Hepatocyte (in vitro differentiated cells): ENCODE measurements at regions not wholly inside any gene's neighbourhood (a gene's known extent, or its start where the extent isn't known, plus 50 kb on each side); places are given as distances from the start of the nearest gene placed in this dataset.

ENCODE experiments used
- DNase-seq: peaks from one replicate; pipeline ENCODE4 v3.0.0-alpha.2; 2016; ENCODE audit warnings: low spot score
- H2AFZ ChIP-seq: fragments of 200-600 bp; sonication (generic); 2 replicates; pipeline ENCODE4 v1.6.0; 2016; ENCODE audit warnings: antibody characterized with exemption, mild to moderate bottlenecking
- H3K27ac ChIP-seq: fragments of 200-600 bp; sonication (generic); 2 replicates; pipeline ENCODE4 v1.5.1; 2016; ENCODE audit warnings: mild to moderate bottlenecking
- H3K27me3 ChIP-seq: fragments of 200-600 bp; sonication (generic); 2 replicates; pipeline ENCODE4 v1.6.1; 2016
- H3K36me3 ChIP-seq: fragments of 200-600 bp; sonication (generic); replicated peaks from 2 replicates; pipeline ENCODE4 v1.5.1; 2016; ENCODE audit warnings: low read depth; ENCODE audit not compliant: insufficient read depth
- H3K4me1 ChIP-seq: fragments of 200-600 bp; sonication (generic); 2 replicates; pipeline ENCODE4 v1.5.1; 2016; ENCODE audit warnings: mild to moderate bottlenecking, moderate library complexity; ENCODE audit not compliant: insufficient read depth
- H3K4me2 ChIP-seq: fragments of 200-600 bp; sonication (generic); 2 replicates; pipeline ENCODE4 v1.6.0; 2016
- H3K4me3 ChIP-seq: fragments of 200-600 bp; sonication (generic); 2 replicates; pipeline ENCODE4 v1.5.1; 2016; ENCODE audit warnings: mild to moderate bottlenecking
- H3K79me2 ChIP-seq: fragments of 200-600 bp; sonication (generic); 2 replicates; pipeline ENCODE4 v1.6.0; 2017; ENCODE audit warnings: mild to moderate bottlenecking
- H3K9me2 ChIP-seq: fragments of 200-600 bp; sonication (generic); replicated peaks from 2 replicates; pipeline ENCODE4 v1.6.0; 2017; ENCODE audit warnings: mild to moderate bottlenecking; ENCODE audit not compliant: insufficient read depth
- H3K9me3 ChIP-seq: fragments of 200-600 bp; sonication (generic); 2 replicates; pipeline ENCODE4 v1.5.1; 2016; ENCODE audit warnings: low read depth, mild to moderate bottlenecking
- H4K20me1 ChIP-seq: fragments of 200-600 bp; sonication (generic); 2 replicates; pipeline ENCODE4 v1.6.0; 2016; ENCODE audit warnings: mild to moderate bottlenecking; ENCODE audit not compliant: insufficient read depth, poor library complexity, severe bottlenecking
- EZH2 ChIP-seq: fragments of 200-600 bp; sonication (generic); IDR thresholded peaks from 2 replicates; pipeline ENCODE4 v1.6.1; 2016; ENCODE audit warnings: antibody characterized with exemption, mild to moderate bottlenecking, borderline replicate concordance
- EZH2phosphoT487 ChIP-seq: fragments of 200-600 bp; sonication (generic); IDR thresholded peaks from one replicate; pipeline ENCODE4 v1.6.1; 2018; ENCODE audit warnings: antibody characterized with exemption, mild to moderate bottlenecking, low read depth, moderate library complexity; ENCODE audit not compliant: unreplicated experiment, severe bottlenecking
- WGBS: methylation state at CpG from one replicate; pipeline ENCODE4 v1.1.6; 2016; ENCODE audit warnings: low lambda C conversion rate; ENCODE audit errors: missing lambda C conversion rate; 5-methylcytosine and 5-hydroxymethylcytosine counted together
- TF ChIP-seq, protein P1 (sequence below): fragments of 200-600 bp; sonication (generic); IDR thresholded peaks from 2 replicates; pipeline ENCODE4 v1.5.1; 2016; ENCODE audit warnings: antibody characterized with exemption, mild to moderate bottlenecking; ENCODE audit not compliant: poor library complexity

DNA sequence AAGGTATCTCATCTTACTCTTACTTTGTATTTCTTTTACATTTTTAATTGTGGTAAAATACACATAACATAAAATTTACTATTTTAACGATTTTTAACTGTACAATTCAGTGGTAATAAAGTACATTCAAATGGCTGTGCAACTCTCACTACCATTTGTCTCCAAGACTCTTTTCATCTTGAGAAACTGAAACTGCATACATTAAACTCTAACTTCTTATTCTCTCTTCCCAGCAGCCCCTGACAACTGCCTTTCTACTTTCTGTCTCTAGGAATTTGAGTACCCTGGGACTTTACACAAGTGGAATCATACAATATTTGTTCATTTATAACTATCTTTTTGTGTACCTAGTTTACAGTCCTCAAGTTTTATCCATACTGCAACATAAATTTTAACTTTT, 725.8 kb upstream of the KIRREL3 start:
- H3K27me3 ChIP-seq = no peaks in the 10 kb centered on the region
- WGBS = 44% methylated on average over 1 of the region's 1 CpG
- H3K79me2 ChIP-seq = no peaks in the 10 kb centered on the region
- no peak overlapping the region for H3K27ac ChIP-seq
- no peak overlapping the region for H3K4me3 ChIP-seq
- H3K36me3 ChIP-seq = no peaks in the 10 kb centered on the region
- TF ChIP-seq EZH2 (no peak), EZH2phosphoT487 (no peak)
- TF ChIP-seq, protein P1, sequence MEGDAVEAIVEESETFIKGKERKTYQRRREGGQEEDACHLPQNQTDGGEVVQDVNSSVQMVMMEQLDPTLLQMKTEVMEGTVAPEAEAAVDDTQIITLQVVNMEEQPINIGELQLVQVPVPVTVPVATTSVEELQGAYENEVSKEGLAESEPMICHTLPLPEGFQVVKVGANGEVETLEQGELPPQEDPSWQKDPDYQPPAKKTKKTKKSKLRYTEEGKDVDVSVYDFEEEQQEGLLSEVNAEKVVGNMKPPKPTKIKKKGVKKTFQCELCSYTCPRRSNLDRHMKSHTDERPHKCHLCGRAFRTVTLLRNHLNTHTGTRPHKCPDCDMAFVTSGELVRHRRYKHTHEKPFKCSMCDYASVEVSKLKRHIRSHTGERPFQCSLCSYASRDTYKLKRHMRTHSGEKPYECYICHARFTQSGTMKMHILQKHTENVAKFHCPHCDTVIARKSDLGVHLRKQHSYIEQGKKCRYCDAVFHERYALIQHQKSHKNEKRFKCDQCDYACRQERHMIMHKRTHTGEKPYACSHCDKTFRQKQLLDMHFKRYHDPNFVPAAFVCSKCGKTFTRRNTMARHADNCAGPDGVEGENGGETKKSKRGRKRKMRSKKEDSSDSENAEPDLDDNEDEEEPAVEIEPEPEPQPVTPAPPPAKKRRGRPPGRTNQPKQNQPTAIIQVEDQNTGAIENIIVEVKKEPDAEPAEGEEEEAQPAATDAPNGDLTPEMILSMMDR = no peak
- no peak overlapping the region for H3K4me2 ChIP-seq
- no peak for DNase-seq
- H3K4me1 ChIP-seq = no peaks in the 10 kb centered on the region
- H3K9me3 ChIP-seq = no peaks in the 10 kb centered on the region
- H4K20me1 ChIP-seq = no peaks in the 10 kb centered on the region
- H3K9me2 ChIP-seq = no peaks in the 10 kb centered on the region
- H2AFZ ChIP-seq = no peak overlapping the region

DNA sequence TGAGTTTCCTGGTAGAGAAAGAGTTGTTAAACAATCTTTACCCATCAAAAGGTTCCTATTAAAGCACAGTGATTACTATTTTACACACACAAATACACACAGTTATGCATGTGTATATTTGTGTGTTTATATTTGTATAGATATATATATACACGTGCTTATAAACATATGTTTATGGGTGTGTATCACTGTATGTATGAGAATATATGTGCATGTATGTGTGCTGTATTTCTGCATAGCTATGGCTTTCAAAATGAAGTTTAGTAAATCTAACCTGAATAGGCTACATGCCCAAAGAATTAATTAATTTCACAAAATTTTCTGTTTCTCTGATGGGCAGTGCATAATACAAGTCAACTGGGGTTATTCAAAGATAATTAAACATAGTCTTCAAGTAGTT, 723.1 kb upstream of the KIRREL3 start:
- H3K36me3 ChIP-seq = no peaks in the 10 kb centered on the region
- TF ChIP-seq EZH2phosphoT487 (no peak), EZH2 (no peak)
- TF ChIP-seq, protein P1 = no peak
- H3K4me2 ChIP-seq = no peak overlapping the region
- no peak overlapping the region for H3K4me3 ChIP-seq
- no peak overlapping the region for H2AFZ ChIP-seq
- 89% methylated on average over 1 of the region's 1 CpG for WGBS
- H3K9me2 ChIP-seq = no peaks in the 10 kb centered on the region
- no peak for DNase-seq
- no peaks in the 10 kb centered on the region for H4K20me1 ChIP-seq
- H3K9me3 ChIP-seq = no peaks in the 10 kb centered on the region
- no peaks in the 10 kb centered on the region for H3K27me3 ChIP-seq
- H3K27ac ChIP-seq = no peak overlapping the region
- H3K4me1 ChIP-seq = no peaks in the 10 kb centered on the region
- H3K79me2 ChIP-seq = no peaks in the 10 kb centered on the region

DNA sequence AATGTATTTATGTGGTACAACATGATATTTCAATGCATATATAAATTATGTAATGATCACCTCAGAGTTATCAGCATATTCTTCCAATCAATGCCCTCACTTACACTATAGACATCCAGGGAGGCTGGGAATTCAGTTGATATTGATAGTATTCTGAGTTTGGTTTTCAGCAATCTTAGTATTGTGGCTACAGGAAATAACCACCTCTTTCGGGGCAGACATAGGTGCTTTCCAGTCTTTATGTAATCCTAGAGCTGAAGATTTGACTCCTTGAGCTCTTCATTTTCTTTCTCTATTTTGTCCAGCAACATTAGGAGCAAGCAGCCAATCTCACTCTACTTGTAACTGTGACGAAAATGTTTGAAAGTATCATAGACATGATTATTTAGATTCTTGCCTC, 712.7 kb upstream of the KIRREL3 start:
- Histone ChIP-seq H4K20me1 (no peaks in the 10 kb centered on the region), H3K4me2 (no peak overlapping the region), H2AFZ (no peak overlapping the region), H3K9me3 (no peaks in the 10 kb centered on the region), H3K4me3 (no peak overlapping the region), H3K9me2 (no peaks in the 10 kb centered on the region), H3K27me3 (no peaks in the 10 kb centered on the region), H3K4me1 (no peaks in the 10 kb centered on the region), H3K79me2 (no peaks in the 10 kb centered on the region), H3K36me3 (no peaks in the 10 kb centered on the region), H3K27ac (no peak overlapping the region)
- DNase-seq = no peak
- TF ChIP-seq, protein P1 = no peak
- TF ChIP-seq EZH2 (no peak), EZH2phosphoT487 (no peak)
- 86% methylated on average over 2 of the region's 2 CpGs for WGBS

DNA sequence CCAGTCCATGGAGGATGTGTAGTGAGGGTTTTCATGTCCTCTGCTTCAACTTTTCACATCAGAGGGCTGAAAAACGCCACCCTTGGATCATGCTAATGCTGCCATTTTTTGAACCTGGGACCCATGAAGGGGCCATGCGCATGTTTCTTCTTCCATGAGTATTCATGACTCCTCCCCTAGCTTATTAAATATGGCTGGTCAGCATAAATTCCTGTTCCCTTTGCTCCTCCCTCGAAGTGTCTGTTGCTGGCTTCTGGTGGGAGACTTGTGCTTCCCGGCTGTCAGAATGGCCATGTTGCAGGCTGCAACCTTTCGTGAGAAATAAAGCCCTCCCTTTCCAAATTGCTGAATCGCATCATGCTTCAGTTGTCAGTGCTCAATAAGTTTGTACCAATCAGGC, 711.2 kb upstream of the KIRREL3 start:
- no peak overlapping the region for H3K27ac ChIP-seq
- TF ChIP-seq EZH2phosphoT487 = no peak
- no peak for TF ChIP-seq EZH2
- TF ChIP-seq, protein P1 = no peak
- no peaks in the 10 kb centered on the region for H3K36me3 ChIP-seq
- WGBS = 94% methylated on average over 6 of the region's 6 CpGs
- no peak overlapping the region for H2AFZ ChIP-seq
- H3K9me3 ChIP-seq = no peaks in the 10 kb centered on the region
- H3K4me1 ChIP-seq = no peaks in the 10 kb centered on the region
- no peaks in the 10 kb centered on the region for H3K9me2 ChIP-seq
- no peaks in the 10 kb centered on the region for H3K79me2 ChIP-seq
- no peak for DNase-seq
- H3K4me2 ChIP-seq = no peak overlapping the region
- H4K20me1 ChIP-seq = no peaks in the 10 kb centered on the region
- no peaks in the 10 kb centered on the region for H3K27me3 ChIP-seq
- no peak overlapping the region for H3K4me3 ChIP-seq
